ENCODE measurements at regions not wholly inside any gene's neighbourhood (a gene's known extent, or its start where the extent isn't known, plus 50 kb on each side); places are given as distances from the start of the nearest gene placed in this dataset.

- no TSS peak for BruUV-seq (replicated peaks)
- Histone ChIP-seq H3K9ac (ENCODE audit: insufficient read depth in 1 of 2, low read depth in 2 of 2, low read length in 2 of 2) (no peak overlapping the region), H3K27ac (ENCODE audit: extremely low read depth, low read depth, low read length) (no peak overlapping the region), H3K36me3 (ENCODE audit: control insufficient read depth, insufficient read depth, low read length) (no peaks in the 10 kb centered on the region), H3K9me3 (replicated peaks; ENCODE audit: control insufficient read depth, insufficient read depth, low read depth, low read length) (no peaks in the 10 kb centered on the region), H4K20me1 (replicated peaks; ENCODE audit: control insufficient read depth, insufficient read depth, low read length) (no peaks in the 10 kb centered on the region), H3K4me2 (ENCODE audit: insufficient read depth, low read length) (no peak overlapping the region), H3K4me1 (replicated peaks in 1 of 2; ENCODE audit: control insufficient read depth in 2 of 2, insufficient read depth in 2 of 2, low read length in 2 of 2) (no peaks in the 10 kb centered on the region), H3K9me1 (ENCODE audit: control insufficient read depth, insufficient read depth, low read length) (no peaks in the 10 kb centered on the region), H3K27me3 (ENCODE audit: control insufficient read depth in 2 of 2, insufficient read depth in 2 of 2, low read length in 2 of 2) (no peaks in the 10 kb centered on the region), H3K79me2 (ENCODE audit: control insufficient read depth, insufficient read depth, low read length) (no peaks in the 10 kb centered on the region), H3K4me3 (no peak overlapping the region), H2AFZ (ENCODE audit: low read depth, low read length) (no peak overlapping the region)
- ChIA-PET CTCF (ENCODE audit: low intra/inter-chr PET ratio) (no interaction called here), POLR2A (no interaction called here)
- in situ Hi-C loops (cut with MboI): no loop called here
- intact Hi-C loops (cut with micrococcal nuclease): no loop called here
- 2% methylated on average over 3 of the region's 3 CpGs for WGBS (ENCODE audit: insufficient coverage, low coverage, missing lambda C conversion rate)
- no peak for FAIRE-seq
- TF ChIP-seq IFI16 (CRISPR knock-in tag; IDR thresholded peaks at IDR 0.05) (no peak), PBX2 (CRISPR knock-in tag; IDR thresholded peaks at IDR 0.05; ENCODE audit: low read depth) (no peak), PBX2 (tag; conservative IDR thresholded peaks at IDR 0.05; ENCODE audit: low read depth) (no peak), PCBP1 (IDR thresholded peaks at IDR 0.05; ENCODE audit: low read depth, low read length, poor library complexity, severe bottlenecking) (no peak), TSHZ1 (CRISPR knock-in tag; IDR thresholded peaks at IDR 0.05) (no peak), MAZ (CRISPR knock-in tag; conservative IDR thresholded peaks at IDR 0.05 in 1 of 2, IDR thresholded peaks at IDR 0.05 in 1 of 2) (no peak), XRCC3 (IDR thresholded peaks at IDR 0.05) (no peak), ZNF766 (CRISPR knock-in tag; conservative IDR thresholded peaks at IDR 0.05) (no peak), CBFA2T3 (IDR thresholded peaks at IDR 0.05) (no peak), CREBBP (IDR thresholded peaks at IDR 0.05; ENCODE audit: low read depth, low read length) (no peak)
- no peak for ATAC-seq
- DNase-seq (ENCODE audit: extremely low read depth in 1 of 4, low spot score in 3 of 4): no peak
Measured at GRCh38 chr1:173113015-173113741, 62.4 kb upstream of the TNFSF18 start.

Data from K562 (cell line).